Neuronal stem cell (in vitro differentiated cells): ENCODE measurements at regions not wholly inside any gene's neighbourhood (a gene's known extent, or its start where the extent isn't known, plus 50 kb on each side); places are given as distances from the start of the nearest gene placed in this dataset.

Experiments used
- DNase-seq: peaks from one replicate; pipeline ENCODE4 v3.0.0-alpha.2; 2013; ENCODE audit warnings: low spot score
- H2AFZ ChIP-seq: one replicate; pipeline ENCODE4 v1.6.1; 2013; ENCODE audit warnings: mild to moderate bottlenecking, low read length, inconsistent platforms
- H2AK5ac ChIP-seq: 2 replicates; pipeline ENCODE4 v1.6.1; 2013; ENCODE audit warnings: low read depth, mild to moderate bottlenecking, inconsistent platforms, low read length, moderate library complexity, mixed read lengths
- H2BK120ac ChIP-seq: 2 replicates; pipeline ENCODE4 v1.6.1; 2013; ENCODE audit warnings: low read depth, mild to moderate bottlenecking, inconsistent platforms, low read length, moderate library complexity, mixed read lengths
- H2BK12ac ChIP-seq: one replicate; pipeline ENCODE4 v1.6.1; 2013; ENCODE audit warnings: low read length, inconsistent platforms
- H2BK15ac ChIP-seq: 2 replicates; pipeline ENCODE4 v1.6.1; 2013; ENCODE audit warnings: mild to moderate bottlenecking, low read length, inconsistent platforms, mixed read lengths
- H2BK5ac ChIP-seq: one replicate; pipeline ENCODE4 v1.6.1; 2013; ENCODE audit warnings: inconsistent platforms, mild to moderate bottlenecking, low read length, moderate library complexity
- H3K14ac ChIP-seq: one replicate; pipeline ENCODE4 v1.6.1; 2013; ENCODE audit warnings: low read length, inconsistent platforms
- H3K18ac ChIP-seq: 2 replicates; pipeline ENCODE4 v1.6.1; 2013; ENCODE audit warnings: low read length, inconsistent platforms
- H3K23ac ChIP-seq: 2 replicates; pipeline ENCODE4 v1.6.1; 2013; ENCODE audit warnings: low read depth, mild to moderate bottlenecking, mixed read lengths, low read length, inconsistent platforms; ENCODE audit not compliant: poor library complexity
- H3K27ac ChIP-seq: replicated peaks from 3 replicates; pipeline ENCODE4 v1.5.1; 2013; ENCODE audit warnings: low read length, inconsistent platforms
- H3K27me3 ChIP-seq, 3 experiments: 2 replicates each; pipeline ENCODE4 v1.6.1; 2013; ENCODE audit warnings: low read length in 3 of 3, mild to moderate bottlenecking in 2 of 3, inconsistent platforms in 1 of 3, low read depth in 1 of 3, mixed read lengths in 1 of 3, moderate library complexity in 1 of 3; ENCODE audit not compliant: control insufficient read depth in 3 of 3, insufficient read depth in 3 of 3
- H3K36me3 ChIP-seq, 2 donors: replicated peaks in 1 of 2; 2 replicates each; pipeline ENCODE4 v1.6.1; 2013; ENCODE audit warnings: low read length in 2 of 2; ENCODE audit not compliant: control insufficient read depth in 2 of 2, insufficient read depth in 2 of 2
- H3K4ac ChIP-seq: 2 replicates; pipeline ENCODE4 v1.6.1; 2013; ENCODE audit warnings: inconsistent platforms, mild to moderate bottlenecking, low read length, moderate library complexity
- H3K4me1 ChIP-seq, 2 donors: 1 replicate in 1 of 2; 2 replicates in 1 of 2; pipeline ENCODE4 v1.6.1; 2013; ENCODE audit warnings: low read length in 2 of 2, low read depth in 1 of 2; ENCODE audit not compliant: control insufficient read depth in 2 of 2, insufficient read depth in 1 of 2
- H3K4me2 ChIP-seq: one replicate; pipeline ENCODE4 v1.6.1; 2013; ENCODE audit warnings: mild to moderate bottlenecking, low read length, inconsistent platforms; ENCODE audit not compliant: insufficient read depth, poor library complexity, severe bottlenecking
- H3K4me3 ChIP-seq, 2 donors: 2 replicates each; pipeline ENCODE4 v1.5.1; 2013; ENCODE audit warnings: low read length in 2 of 2, mild to moderate bottlenecking in 2 of 2, inconsistent platforms in 1 of 2, moderate library complexity in 1 of 2
- H3K79me1 ChIP-seq: one replicate; pipeline ENCODE4 v1.6.1; 2013; ENCODE audit warnings: low read depth, mild to moderate bottlenecking, inconsistent platforms, low read length, moderate library complexity
- H3K9ac ChIP-seq: one replicate; pipeline ENCODE4 v1.6.1; 2013; ENCODE audit warnings: mild to moderate bottlenecking, low read depth, low read length, inconsistent platforms; ENCODE audit not compliant: poor library complexity
- H3K9me3 ChIP-seq, 2 donors: replicated peaks in 1 of 2; 2 replicates each; pipeline versions ENCODE3 to v1.6.1; 2013; ENCODE audit warnings: low read length in 2 of 2, mild to moderate bottlenecking in 2 of 2, inconsistent platforms in 1 of 2, low read depth in 1 of 2, mixed read lengths in 1 of 2, moderate library complexity in 1 of 2; ENCODE audit not compliant: control insufficient read depth in 2 of 2, insufficient read depth in 1 of 2
- H4K8ac ChIP-seq: one replicate; pipeline ENCODE4 v1.6.1; 2013; ENCODE audit warnings: low read depth, mild to moderate bottlenecking, inconsistent platforms, low read length, moderate library complexity
- H4K91ac ChIP-seq: one replicate; pipeline ENCODE4 v1.6.1; 2013; ENCODE audit warnings: low read length, low read depth, mild to moderate bottlenecking, inconsistent platforms; ENCODE audit not compliant: poor library complexity
- WGBS, 2 donors: extraction: QIAGEN DNeasy Blood & Tissue Kit; methylation state at CpG; one replicate each; pipeline ENCODE4 v1.1.7; 2013; ENCODE audit warnings: missing lambda C conversion rate in 2 of 2, mixed read lengths in 1 of 2; ENCODE audit not compliant: insufficient read length in 2 of 2, insufficient replicate concordance in 1 of 2; ENCODE audit errors: extremely low coverage in 2 of 2; 5-methylcytosine and 5-hydroxymethylcytosine counted together

DNA sequence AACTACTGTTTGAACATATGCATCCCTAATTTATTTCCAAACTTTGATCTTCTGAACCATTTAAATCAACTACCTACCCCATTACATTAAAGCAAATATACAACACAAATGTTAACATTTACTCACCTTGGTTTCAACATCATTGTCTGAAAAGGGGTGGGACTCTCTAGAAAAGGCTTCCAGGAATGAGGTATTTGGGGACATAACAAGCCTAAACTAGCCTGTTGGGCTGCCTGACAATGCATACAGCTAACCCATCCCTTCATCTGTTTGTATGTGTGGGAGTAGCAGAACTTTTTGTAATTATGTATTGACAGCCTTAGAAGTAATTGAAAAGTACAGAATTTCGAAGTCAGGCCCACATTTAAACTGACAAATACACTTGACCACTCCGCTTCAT, 2225.9 kb upstream of the C9orf72 start:
- WGBS, 2 donors: no CpG with 5 or more reads among the region's 2 CpGs
- Histone ChIP-seq H3K36me3 (no peaks in the 10 kb centered on the region), H3K9me3 (no peaks in the 10 kb centered on the region), H2AK5ac (no peak overlapping the region), H3K4me1 (no peaks in the 10 kb centered on the region), H2BK5ac (no peak overlapping the region), H4K8ac (no peak overlapping the region), H3K27me3 (no peaks in the 10 kb centered on the region), H3K9ac (no peak overlapping the region), H3K4me2 (no peak overlapping the region), H2BK12ac (no peak overlapping the region), H3K79me1 (no peaks in the 10 kb centered on the region), H3K23ac (no peak overlapping the region), H2BK15ac (no peak overlapping the region), H2AFZ (no peak overlapping the region), H3K4ac (no peak overlapping the region), H3K27ac (no peak overlapping the region), H3K14ac (no peak overlapping the region), H3K4me3 (no peak overlapping the region), H2BK120ac (no peak overlapping the region), H4K91ac (no peak overlapping the region), H3K18ac (no peak overlapping the region)
- DNase-seq: no peak

DNA sequence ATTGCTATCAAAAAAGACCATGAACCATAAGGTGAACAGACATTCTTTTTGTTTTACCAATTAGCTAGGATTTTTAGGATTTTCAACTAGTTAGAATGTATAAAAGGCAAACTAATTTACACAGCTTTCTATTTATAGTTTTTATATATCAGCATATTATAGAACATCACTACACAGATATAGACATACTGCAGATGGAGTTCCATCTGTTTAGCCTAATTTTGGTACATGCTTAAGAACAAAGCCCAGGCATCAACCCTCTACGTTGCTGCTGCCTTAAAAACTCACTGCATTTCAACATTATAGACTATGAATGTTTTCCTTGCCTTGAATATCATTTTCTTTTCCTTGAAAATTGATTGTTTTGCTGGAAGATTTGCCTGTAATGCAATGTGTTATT, 2227.5 kb upstream of the C9orf72 start:
- Histone ChIP-seq H2AK5ac (no peak overlapping the region), H2AFZ (no peak overlapping the region), H3K79me1 (no peaks in the 10 kb centered on the region), H3K27me3 (no peaks in the 10 kb centered on the region), H4K8ac (no peak overlapping the region), H2BK12ac (no peak overlapping the region), H3K4me3 (no peak overlapping the region), H4K91ac (no peak overlapping the region), H2BK120ac (no peak overlapping the region), H3K4me1 (no peaks in the 10 kb centered on the region), H3K9ac (no peak overlapping the region), H3K9me3 (no peaks in the 10 kb centered on the region), H2BK15ac (no peak overlapping the region), H2BK5ac (no peak overlapping the region), H3K4me2 (no peak overlapping the region), H3K36me3 (no peaks in the 10 kb centered on the region), H3K4ac (no peak overlapping the region), H3K23ac (no peak overlapping the region), H3K14ac (no peak overlapping the region), H3K18ac (no peak overlapping the region), H3K27ac (no peak overlapping the region)
- no peak for DNase-seq
- no CpG with 5 or more reads among the region's 1 CpG for WGBS, 2 donors

DNA sequence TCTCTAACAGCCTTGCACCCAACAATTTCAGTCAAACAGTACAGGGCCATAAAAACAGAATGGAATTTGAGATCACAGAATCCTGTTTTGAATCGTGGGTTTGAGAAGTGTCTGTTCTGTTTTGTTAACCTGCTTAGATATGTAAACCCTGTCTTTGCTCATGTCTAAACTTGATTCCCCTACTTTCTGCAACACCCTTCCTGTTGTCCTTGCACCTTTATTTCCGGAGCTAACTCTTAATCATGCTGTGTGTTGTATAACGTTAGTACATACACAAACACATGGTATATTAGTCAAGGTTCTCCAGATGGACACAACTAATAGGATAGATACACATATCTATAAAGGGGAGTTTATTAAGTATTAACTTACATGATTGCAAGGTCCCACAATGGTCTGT, 2229.2 kb upstream of the C9orf72 start:
- no peaks in the 10 kb centered on the region for H3K36me3 ChIP-seq
- H4K91ac ChIP-seq: no peak overlapping the region
- no CpG with 5 or more reads among the region's 3 CpGs for WGBS, 2 donors
- H3K23ac ChIP-seq: no peak overlapping the region
- no peak overlapping the region for H3K9ac ChIP-seq
- no peaks in the 10 kb centered on the region for H3K4me1 ChIP-seq
- no peak for DNase-seq
- no peak overlapping the region for H3K14ac ChIP-seq
- H3K4me3 ChIP-seq: no peak overlapping the region
- H2AK5ac ChIP-seq: no peak overlapping the region
- no peaks in the 10 kb centered on the region for H3K79me1 ChIP-seq
- no peaks in the 10 kb centered on the region for H3K9me3 ChIP-seq
- H3K27me3 ChIP-seq: no peaks in the 10 kb centered on the region
- no peak overlapping the region for H2BK120ac ChIP-seq
- no peak overlapping the region for H3K27ac ChIP-seq
- no peak overlapping the region for H3K18ac ChIP-seq
- H3K4me2 ChIP-seq: no peak overlapping the region
- no peak overlapping the region for H4K8ac ChIP-seq
- H2BK5ac ChIP-seq: no peak overlapping the region
- no peak overlapping the region for H2AFZ ChIP-seq
- H2BK15ac ChIP-seq: no peak overlapping the region
- no peak overlapping the region for H3K4ac ChIP-seq
- H2BK12ac ChIP-seq: no peak overlapping the region

DNA sequence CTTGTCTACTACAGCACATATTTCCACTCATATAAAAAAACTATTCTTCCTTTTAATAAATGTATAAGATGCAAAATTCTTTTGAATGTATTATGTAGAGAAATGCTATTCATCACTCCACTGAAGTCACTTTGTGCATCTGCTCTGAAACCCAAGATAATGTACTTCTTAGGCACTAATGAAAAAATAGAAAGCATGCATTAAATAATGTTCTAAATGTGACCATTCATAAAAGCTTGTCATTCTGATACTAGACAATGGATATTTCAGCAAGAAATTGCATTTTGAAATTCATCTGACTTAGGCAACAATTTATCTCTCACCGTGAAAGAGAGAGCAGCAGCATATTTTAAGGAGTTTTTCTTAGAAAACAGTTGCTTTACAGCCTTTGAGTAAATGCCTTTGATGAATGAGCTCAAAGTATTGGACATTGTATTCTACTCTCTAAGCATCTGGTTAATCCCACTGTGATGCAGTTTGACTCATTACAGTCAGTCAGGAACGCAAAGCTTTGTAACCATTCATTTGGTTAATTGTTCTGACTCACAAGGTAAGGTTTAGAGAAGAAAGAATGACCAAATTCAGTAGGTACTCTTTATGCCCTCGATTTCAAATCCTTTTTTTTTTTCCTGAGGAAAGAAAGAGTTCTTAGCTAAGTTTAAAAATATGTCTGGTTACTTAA, 2233.8 kb upstream of the C9orf72 start:
- H3K4me2 ChIP-seq: no peak overlapping the region
- H3K18ac ChIP-seq: no peak overlapping the region
- no peak overlapping the region for H2BK12ac ChIP-seq
- H3K4me1 ChIP-seq: no peaks in the 10 kb centered on the region
- no peak overlapping the region for H3K4me3 ChIP-seq
- peak overlapping the region; percentile 13 for H2AFZ ChIP-seq
- no peak overlapping the region for H2BK5ac ChIP-seq
- H4K91ac ChIP-seq: no peak overlapping the region
- no peaks in the 10 kb centered on the region for H3K79me1 ChIP-seq
- H3K36me3 ChIP-seq: no peaks in the 10 kb centered on the region
- H4K8ac ChIP-seq: no peak overlapping the region
- peak; percentile 29 for DNase-seq
- peaks cover 8 to 12% of the 10 kb centered on the region in 2 donors for H3K9me3 ChIP-seq
- no CpG with 5 or more reads among the region's 3 CpGs for WGBS, 2 donors
- H3K4ac ChIP-seq: no peak overlapping the region
- no peaks in the 10 kb centered on the region for H3K27me3 ChIP-seq
- no peak overlapping the region for H3K23ac ChIP-seq
- H3K27ac ChIP-seq: no peak overlapping the region
- no peak overlapping the region for H3K9ac ChIP-seq
- no peak overlapping the region for H2BK15ac ChIP-seq
- H3K14ac ChIP-seq: no peak overlapping the region
- H2AK5ac ChIP-seq: no peak overlapping the region
- no peak overlapping the region for H2BK120ac ChIP-seq
